IPS DF 6.9 (cell line): ENCODE measurements at regions not wholly inside any gene's neighbourhood (a gene's known extent, or its start where the extent isn't known, plus 50 kb on each side); places are given as distances from the start of the nearest gene placed in this dataset.

Experiments used
- DNase-seq: peaks from one replicate; pipeline ENCODE4 v3.0.0-alpha.2; 2013; ENCODE audit warnings: low read depth, low spot score
- H3K27ac ChIP-seq: one replicate; pipeline ENCODE4 v1.5.1; 2013; ENCODE audit warnings: low read length, control low read depth
- H3K27me3 ChIP-seq: 2 replicates; pipeline ENCODE4 v1.6.1; 2013; ENCODE audit warnings: mild to moderate bottlenecking, low read length; ENCODE audit not compliant: control insufficient read depth, insufficient read depth
- H3K36me3 ChIP-seq: 2 replicates; pipeline ENCODE4 v1.6.1; 2013; ENCODE audit warnings: low read length; ENCODE audit not compliant: control insufficient read depth, insufficient read depth
- H3K4me1 ChIP-seq: 2 replicates; pipeline ENCODE4 v1.6.1; 2013; ENCODE audit warnings: low read length; ENCODE audit not compliant: control insufficient read depth, insufficient read depth
- H3K4me3 ChIP-seq: 2 replicates; pipeline ENCODE4 v1.5.1; 2013; ENCODE audit warnings: mild to moderate bottlenecking, low read length
- H3K9me3 ChIP-seq: 2 replicates; pipeline ENCODE4 v1.6.1; 2013; ENCODE audit warnings: low read length, inconsistent platforms; ENCODE audit not compliant: control insufficient read depth, insufficient read depth
- WGBS: extraction: QIAGEN DNeasy Blood & Tissue Kit; methylation state at CpG from one replicate; pipeline ENCODE4 v1.1.7; 2013; ENCODE audit warnings: mixed read lengths, missing lambda C conversion rate; ENCODE audit not compliant: insufficient read length, insufficient coverage; 5-methylcytosine and 5-hydroxymethylcytosine counted together

DNA sequence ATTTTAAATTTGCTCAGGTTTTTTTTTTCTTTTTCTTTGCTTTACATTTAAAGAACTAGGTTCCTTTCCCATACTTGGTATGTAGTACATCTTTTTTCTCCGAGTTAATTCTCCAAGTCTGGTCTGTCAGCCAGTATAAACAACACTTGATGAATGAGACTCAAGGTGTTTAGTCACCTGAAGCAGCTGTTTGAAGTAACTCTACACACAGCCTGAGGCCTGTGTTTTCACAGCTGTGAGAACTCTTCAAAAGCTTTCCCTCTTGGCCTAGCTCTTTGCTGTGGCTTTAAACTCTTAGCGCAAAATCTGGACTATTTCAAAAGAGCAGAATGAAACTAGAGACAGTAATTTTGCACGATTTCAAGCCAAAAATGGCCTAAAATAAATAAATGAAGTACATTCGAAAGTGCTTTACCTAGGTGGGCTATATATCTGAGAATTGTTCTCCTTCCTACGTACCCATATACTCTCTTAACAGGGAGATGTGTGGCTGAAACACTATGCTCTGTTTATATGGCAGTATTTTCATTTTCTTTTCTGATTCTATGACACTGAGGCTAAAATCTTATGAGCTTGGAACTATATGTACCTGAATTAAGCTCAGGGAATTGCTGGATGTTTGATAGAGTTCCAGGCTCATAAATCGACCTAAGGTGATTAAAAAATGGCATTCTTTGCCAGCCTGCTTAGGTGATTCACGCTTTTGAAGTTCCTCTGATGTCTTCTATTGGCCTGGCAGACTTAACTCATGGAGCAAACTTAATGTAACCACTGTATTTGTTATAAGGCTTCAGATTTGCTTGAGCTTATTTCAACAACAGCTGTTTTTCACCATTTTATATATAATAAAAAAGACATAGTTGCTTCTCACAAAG, 1044.1 kb upstream of the ZEB2 start:
- Histone ChIP-seq H3K36me3 (no peaks in the 10 kb centered on the region), H3K27ac (no peak overlapping the region), H3K4me3 (no peak overlapping the region), H3K4me1 (no peaks in the 10 kb centered on the region), H3K27me3 (no peaks in the 10 kb centered on the region), H3K9me3 (no peaks in the 10 kb centered on the region)
- WGBS = no CpG with 5 or more reads among the region's 7 CpGs
- no peak for DNase-seq

DNA sequence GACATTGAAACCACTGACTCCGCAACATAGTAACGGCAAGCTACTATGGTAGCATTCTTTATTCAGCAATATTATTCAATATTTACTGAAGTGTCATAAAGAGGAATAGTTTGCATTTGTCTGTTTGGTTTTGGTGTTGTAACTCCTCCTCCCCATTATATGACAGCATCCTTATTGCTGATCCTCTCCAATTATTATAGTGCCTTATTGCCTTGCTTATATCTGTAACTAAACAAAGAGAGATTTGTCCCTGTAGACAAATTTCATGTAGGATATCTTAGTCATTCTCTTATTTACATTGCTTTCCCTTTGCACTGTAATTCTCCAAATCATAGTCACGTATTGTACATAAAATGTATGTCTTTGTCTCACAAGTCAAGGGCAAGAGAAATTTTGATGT, 1041.2 kb upstream of the ZEB2 start:
- DNase-seq = no peak
- no peak overlapping the region for H3K27ac ChIP-seq
- H3K36me3 ChIP-seq = no peaks in the 10 kb centered on the region
- no peaks in the 10 kb centered on the region for H3K4me1 ChIP-seq
- no peaks in the 10 kb centered on the region for H3K9me3 ChIP-seq
- H3K4me3 ChIP-seq = no peak overlapping the region
- H3K27me3 ChIP-seq = no peaks in the 10 kb centered on the region
- WGBS = no CpG with 5 or more reads among the region's 3 CpGs

GRCh38 chr2:145558617-145559350, 1038.9 kb upstream of the ZEB2 start:
- no peak for DNase-seq
- H3K4me1 ChIP-seq = no peaks in the 10 kb centered on the region
- no peak overlapping the region for H3K27ac ChIP-seq
- H3K27me3 ChIP-seq = no peaks in the 10 kb centered on the region
- no peak overlapping the region for H3K4me3 ChIP-seq
- no peaks in the 10 kb centered on the region for H3K9me3 ChIP-seq
- WGBS = no CpG with 5 or more reads among the region's 1 CpG
- no peaks in the 10 kb centered on the region for H3K36me3 ChIP-seq

GRCh38 chr2:145555360-145555759, 1035.4 kb upstream of the ZEB2 start:
- Histone ChIP-seq H3K9me3 (no peaks in the 10 kb centered on the region), H3K4me3 (no peak overlapping the region), H3K27me3 (no peaks in the 10 kb centered on the region), H3K4me1 (no peaks in the 10 kb centered on the region), H3K36me3 (no peaks in the 10 kb centered on the region), H3K27ac (no peak overlapping the region)
- no CpG with 5 or more reads among the region's 1 CpG for WGBS
- no peak for DNase-seq

- WGBS = no CpG with 5 or more reads among the region's 2 CpGs
- no peak for DNase-seq
- Histone ChIP-seq H3K27me3 (no peaks in the 10 kb centered on the region), H3K9me3 (no peaks in the 10 kb centered on the region), H3K27ac (no peak overlapping the region), H3K4me1 (no peaks in the 10 kb centered on the region), H3K36me3 (no peaks in the 10 kb centered on the region), H3K4me3 (no peak overlapping the region)
Observed at GRCh38 chr2:145551686-145552085, 1031.8 kb upstream of the ZEB2 start.

DNA sequence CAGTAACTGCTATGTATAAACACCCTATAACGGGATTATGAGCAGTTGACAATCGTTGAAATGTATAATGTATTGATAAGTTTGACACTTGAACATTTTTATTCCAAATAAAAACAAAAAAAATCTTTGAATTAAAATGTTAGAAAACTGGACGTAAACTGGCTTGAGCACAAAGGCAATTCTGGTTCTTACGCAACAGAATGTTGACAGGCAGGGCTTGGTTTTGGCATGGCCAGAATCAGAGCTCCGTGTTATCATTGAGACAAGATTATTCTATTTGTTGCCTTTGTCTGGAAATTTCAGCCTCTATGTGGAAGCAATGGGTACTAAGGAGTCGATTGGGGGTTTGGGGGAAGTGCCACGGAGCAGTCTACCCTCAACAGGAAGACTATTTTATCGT, 1028.6 kb upstream of the ZEB2 start:
- H3K4me1 ChIP-seq = no peaks in the 10 kb centered on the region
- no peak overlapping the region for H3K4me3 ChIP-seq
- H3K27ac ChIP-seq = no peak overlapping the region
- no peaks in the 10 kb centered on the region for H3K36me3 ChIP-seq
- no CpG with 5 or more reads among the region's 8 CpGs for WGBS
- H3K9me3 ChIP-seq = no peaks in the 10 kb centered on the region
- no peaks in the 10 kb centered on the region for H3K27me3 ChIP-seq
- no peak for DNase-seq

GRCh38 chr2:145547620-145548019, 1027.7 kb upstream of the ZEB2 start:
- no peak overlapping the region for H3K27ac ChIP-seq
- no CpG with 5 or more reads among the region's 4 CpGs for WGBS
- no peaks in the 10 kb centered on the region for H3K9me3 ChIP-seq
- H3K27me3 ChIP-seq = no peaks in the 10 kb centered on the region
- DNase-seq = no peak
- H3K4me3 ChIP-seq = no peak overlapping the region
- no peaks in the 10 kb centered on the region for H3K4me1 ChIP-seq
- H3K36me3 ChIP-seq = no peaks in the 10 kb centered on the region

- DNase-seq = no peak
- WGBS = no CpG with 5 or more reads among the region's 2 CpGs
Observed at GRCh38 chr2:145546091-145546490, 1026.2 kb upstream of the ZEB2 start.

GRCh38 chr2:145543856-145544255, 1023.9 kb upstream of the ZEB2 start:
- 100% methylated on average over 3 of the region's 5 CpGs for WGBS
- DNase-seq = no peak
- Histone ChIP-seq H3K4me3 (no peak overlapping the region), H3K27ac (no peak overlapping the region), H3K27me3 (no peaks in the 10 kb centered on the region), H3K36me3 (no peaks in the 10 kb centered on the region), H3K4me1 (no peaks in the 10 kb centered on the region), H3K9me3 (no peaks in the 10 kb centered on the region)

More at GRCh38 chr2:145546091-145546490, 1026.2 kb upstream of the ZEB2 start:
- no peaks in the 10 kb centered on the region for H3K9me3 ChIP-seq
- no peaks in the 10 kb centered on the region for H3K4me1 ChIP-seq
- no peaks in the 10 kb centered on the region for H3K36me3 ChIP-seq
- H3K4me3 ChIP-seq = no peak overlapping the region
- no peak overlapping the region for H3K27ac ChIP-seq
- no peaks in the 10 kb centered on the region for H3K27me3 ChIP-seq

GRCh38 chr2:145543155-145543554, 1023.2 kb upstream of the ZEB2 start:
- no CpG with 5 or more reads among the region's 2 CpGs for WGBS
- Histone ChIP-seq H3K36me3 (no peaks in the 10 kb centered on the region), H3K4me3 (no peak overlapping the region), H3K27me3 (no peaks in the 10 kb centered on the region), H3K9me3 (no peaks in the 10 kb centered on the region), H3K27ac (no peak overlapping the region), H3K4me1 (no peaks in the 10 kb centered on the region)
- no peak for DNase-seq
